GM21515 (cell line): ENCODE measurements at regions not wholly inside any gene's neighbourhood (a gene's known extent, or its start where the extent isn't known, plus 50 kb on each side); places are given as distances from the start of the nearest gene placed in this dataset.

Experiments used
- ATAC-seq: cut with Tn5 transposase; IDR thresholded peaks from one replicate; pipeline ENCODE4 v1.9.1; 2021; ENCODE audit not compliant: unreplicated experiment

DNA sequence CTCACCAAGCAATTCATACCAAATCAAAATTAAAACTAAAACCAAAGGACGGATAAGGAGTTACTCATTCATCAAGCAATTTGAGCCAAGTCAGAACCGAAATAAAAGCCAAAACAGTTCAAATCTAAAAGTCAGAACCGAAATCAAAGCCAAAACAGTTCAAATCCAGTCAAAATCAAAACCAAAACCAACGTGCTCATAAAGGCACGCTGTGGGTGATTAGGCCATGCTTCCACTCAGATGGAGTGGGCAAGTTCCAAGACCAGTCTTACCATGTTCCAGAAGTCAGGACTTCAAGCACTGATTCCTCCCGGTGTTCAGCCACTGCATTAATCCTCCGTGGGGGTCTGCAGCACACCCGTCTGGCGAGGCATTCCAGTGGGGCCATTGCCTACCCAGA lies 409.3 kb downstream of the TGFB2 start:
- no peak for ATAC-seq

DNA sequence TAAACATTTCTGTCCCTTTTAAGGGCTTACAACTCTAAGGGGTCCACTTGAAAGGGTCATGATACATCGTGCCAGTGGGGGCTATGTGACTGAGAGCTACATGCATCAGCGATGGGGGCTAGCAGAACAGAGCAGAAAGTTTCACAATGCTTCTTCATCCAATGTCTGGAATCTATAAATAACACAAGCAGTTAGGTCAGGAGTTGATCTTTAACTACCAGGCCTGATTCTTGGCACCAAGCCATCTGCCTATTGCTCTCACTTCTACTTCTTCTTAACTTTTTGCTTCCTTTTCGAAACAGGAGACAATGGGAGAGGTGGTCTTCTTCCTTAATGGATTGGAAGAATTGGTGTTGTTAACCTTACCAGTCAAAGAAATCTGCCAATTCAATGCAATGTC lies 410.0 kb downstream of the TGFB2 start:
- ATAC-seq: no peak

DNA sequence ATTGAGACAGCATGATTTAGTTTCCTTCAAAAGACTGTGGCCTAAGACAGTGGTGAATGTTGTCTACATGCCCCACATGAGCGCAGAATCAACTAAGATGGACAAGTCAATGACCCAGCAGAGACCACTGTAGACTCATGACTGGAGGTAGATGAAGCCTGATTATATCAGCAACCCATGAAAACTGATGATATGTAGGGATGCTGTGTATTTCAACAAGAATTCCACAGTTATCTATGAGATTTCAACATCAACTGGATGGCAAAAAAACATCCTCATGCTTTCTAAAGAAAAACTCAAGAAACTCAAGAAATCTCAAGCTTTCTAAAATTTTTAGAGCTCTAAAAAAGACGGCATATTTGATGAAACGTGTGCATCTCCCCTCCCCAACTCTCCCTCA lies 413.9 kb upstream of the LYPLAL1 start:
- ATAC-seq: no peak

DNA sequence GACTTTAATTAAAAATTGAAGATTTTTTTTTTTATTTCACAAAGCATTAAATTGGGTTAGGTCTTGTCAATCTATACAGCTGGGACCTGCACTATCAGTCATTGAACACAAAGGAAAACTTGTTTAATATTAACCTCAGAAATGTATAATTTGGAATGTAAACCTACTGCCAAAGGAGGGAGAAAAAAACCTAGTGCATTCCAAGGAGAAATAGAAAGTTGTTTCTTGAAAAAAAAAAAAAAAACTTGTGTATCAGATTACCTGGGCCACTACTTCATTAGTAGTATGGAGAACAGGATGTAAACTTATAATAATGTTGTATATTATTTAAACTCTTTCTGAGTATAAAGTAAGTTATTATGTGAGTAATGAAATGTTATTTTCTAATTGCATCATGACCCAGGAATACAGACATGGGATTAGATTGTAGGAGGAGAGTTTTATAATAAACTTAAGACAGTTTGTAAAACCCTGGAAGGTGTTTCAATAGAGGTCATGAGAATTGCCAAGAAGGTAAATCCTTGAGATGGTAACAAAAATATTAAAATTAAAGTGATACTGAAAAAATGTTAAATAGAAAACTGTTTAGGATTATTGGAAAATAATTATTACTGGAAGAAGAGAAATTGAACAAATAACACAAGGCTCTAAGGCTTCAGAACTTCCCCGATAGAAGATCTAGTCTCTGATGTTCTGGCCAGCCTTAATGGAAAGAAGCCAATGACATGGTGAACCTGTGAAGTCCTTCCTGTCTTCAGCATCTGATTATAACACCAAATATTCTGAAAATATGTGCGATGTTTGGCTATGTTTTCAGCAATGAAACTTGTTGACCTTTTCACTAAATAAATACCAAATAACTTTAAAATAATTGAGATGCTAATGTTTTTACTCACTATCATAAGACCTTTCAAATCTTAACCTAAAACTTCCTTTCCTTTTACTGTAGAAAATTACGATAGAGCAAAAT lies 412.8 kb upstream of the LYPLAL1 start:
- no peak for ATAC-seq

DNA sequence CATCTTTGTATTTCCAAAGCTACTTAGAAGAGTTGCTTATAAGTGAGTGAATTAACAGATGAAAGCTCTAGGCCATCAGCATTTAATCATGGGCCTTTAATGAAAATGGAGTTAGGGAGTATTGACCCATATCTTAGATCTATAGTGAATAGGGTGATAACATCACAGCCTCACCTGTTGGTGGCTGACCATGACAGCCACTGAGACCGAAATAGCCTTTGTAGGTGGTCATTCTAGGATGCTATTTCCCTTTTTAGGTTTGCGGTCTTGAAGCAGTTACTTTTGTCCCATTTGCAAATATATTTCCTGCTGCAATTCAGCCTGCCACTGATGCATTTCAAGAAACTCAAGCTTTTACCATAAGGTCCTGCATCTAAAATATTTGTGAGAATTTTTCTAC lies 410.1 kb upstream of the LYPLAL1 start:
- no peak for ATAC-seq

DNA sequence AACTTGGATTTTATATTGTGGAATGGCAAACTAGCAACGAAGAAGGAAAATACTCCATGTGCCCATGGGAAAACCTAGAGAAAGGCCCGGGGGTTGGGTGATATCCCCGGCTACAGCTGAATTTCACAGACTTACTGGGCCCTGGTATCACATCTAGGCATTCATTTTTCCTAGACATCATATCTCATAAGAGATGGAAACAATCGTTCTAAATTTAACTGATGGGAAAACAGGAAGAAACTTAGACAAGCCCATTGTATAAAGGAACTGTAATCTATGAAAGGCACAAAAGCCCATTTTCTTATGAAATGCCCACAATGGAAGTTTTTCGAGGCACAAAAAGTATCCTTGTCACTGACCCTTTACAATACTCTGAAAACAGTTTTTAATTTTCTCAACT lies 407.9 kb upstream of the LYPLAL1 start:
- ATAC-seq: no peak

DNA sequence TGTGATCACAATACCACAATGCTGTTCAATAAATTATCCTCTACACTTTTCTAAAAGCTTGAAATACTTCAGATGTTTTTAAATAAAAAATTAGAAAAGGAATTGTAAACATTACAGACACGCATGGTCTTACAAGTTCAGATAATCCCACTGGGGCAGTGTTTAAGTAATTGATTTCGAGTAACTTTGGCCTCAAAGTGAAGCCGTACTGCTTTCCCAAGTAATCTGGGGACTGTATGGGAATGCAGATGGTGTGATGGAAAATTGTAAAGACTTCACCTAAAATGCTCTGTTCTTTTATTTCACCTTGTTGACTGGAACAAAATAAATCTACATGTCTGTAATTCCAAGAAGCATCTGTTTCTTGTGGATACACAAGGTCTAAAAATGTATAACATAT lies 401.7 kb upstream of the LYPLAL1 start:
- ATAC-seq: no peak

DNA sequence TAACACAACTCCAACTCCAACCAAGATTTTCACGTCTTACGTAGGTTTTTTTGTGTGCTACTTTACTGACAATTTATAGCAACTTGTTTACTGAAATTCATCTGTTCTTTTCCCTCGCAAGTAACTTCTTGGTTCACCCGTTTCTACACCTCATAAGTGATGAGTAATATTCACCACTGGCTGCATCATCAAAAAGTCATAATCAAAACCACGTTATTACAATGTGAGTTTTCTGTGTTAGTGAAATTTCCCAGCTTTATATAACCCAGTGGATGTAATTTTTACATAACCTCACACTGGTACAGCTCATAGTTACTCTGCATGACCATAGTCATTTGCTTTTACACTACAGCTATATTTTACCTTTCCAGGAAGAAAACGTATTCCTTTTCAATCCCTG lies 401.1 kb upstream of the LYPLAL1 start:
- ATAC-seq: no peak

DNA sequence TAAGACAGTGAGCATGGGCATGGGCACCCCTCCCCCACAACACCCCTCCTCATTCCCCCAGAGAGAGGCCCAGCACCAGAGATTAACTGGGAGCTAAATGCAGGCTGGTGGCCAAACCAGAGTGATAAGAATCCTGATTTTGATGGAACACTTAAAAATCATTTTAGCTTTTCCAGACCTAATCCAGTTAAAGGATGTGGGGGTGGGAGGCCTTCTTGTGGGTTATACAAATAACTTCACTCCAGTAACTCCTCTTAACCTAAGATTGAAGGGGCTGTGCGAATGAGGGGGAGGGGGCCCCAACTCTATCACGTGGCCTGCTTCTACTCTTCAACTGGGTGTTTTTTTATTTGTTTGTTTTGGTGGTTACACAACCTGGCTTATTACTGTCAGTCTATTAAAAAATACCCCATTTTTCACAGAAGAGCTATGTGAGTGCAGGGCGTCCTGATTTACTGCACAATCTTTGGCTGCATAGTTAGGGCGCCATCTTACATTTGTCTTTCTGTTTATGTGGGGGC lies 398.1 kb upstream of the LYPLAL1 start:
- no peak for ATAC-seq

DNA sequence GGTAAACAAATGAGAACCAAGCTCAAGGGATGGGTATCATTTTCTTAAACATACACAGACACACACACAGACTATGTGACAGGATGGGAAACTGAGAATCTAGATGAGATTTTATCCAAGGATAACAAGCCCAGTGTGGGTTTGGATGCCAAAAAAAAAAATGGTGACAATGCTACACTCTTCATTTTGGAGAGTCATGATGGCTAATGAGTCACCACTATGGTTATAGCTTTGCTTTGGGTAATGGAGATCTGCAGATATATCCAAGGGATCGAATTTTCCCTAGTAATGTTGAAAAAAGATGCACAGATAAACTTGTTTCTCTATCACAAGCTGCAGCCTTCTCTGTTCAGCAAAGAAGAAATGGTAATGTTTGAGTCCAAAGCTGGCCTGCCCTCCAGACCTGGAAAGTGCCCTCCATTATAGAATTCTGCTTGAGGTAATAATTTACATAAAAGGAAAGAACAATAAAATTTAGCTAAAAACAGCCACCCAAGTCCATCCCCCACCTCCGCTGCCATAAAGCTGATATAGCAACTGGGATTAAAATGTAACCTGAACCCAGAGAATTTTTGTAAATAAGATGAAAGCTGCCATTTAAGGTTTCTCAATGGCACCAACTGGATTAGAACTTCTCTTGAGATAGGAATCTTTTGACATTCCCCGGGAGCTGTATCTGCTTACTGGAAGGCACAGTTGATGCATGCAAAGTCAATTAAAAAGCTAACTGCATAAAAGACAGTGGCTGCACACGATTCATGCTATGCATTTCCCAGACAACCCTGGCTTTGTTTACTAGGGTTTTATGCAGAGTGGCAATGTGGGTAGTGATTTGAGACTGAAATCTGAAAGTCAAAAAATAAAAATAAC lies 395.2 kb upstream of the LYPLAL1 start:
- no peak for ATAC-seq

DNA sequence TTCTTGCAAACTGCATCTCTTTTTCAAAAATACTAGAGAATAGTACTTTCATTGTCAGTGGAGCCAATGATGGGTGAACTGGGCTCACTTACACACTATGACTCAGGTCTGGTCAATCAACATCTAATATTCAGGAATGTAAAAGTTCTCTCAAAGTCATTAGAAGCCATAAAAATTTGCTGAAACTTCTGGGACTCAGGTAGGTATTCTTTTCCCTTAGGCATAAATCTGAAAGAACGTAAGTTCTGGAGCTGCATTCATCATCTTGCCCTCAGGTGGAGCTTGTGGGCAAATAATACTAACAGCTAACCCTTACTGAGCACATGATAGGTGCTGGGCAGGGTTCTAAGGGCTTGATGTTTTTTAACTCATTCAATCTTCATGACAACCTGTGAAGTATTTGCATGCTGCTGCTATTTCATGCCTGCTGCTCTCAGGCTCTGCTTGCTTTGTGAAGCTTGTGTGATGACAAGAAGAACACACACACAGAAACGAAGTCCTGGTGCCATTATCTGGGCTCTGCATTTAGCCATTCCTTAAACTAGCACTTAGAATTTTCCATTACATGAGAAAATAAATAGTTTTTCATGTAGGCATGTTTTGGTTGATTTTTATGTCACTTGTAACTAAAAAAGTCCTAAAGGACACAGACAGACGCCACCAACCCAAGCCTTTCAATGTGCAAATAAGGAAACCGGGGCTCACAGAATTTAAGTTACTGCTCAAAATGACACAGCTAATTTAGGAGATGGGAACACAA lies 394.2 kb upstream of the LYPLAL1 start:
- ATAC-seq: no peak

DNA sequence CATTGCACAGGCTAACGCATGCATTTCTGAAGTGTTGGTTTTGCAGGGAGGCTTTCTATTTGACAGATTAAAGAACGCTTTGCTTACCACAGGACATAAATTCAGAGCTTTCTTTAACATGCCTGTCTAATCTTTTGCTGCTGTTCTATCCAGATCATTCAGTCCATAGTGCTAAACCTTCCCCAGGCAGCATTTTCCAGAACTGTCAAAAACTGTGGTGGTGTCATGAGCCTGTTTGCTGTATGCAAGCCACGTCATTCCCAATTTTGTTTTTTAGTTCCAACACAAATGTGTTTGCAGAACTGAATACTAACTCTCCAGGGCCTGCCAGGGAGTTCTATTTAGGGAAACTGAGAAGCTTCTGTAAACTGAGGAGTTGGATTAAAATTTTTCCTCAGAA lies 390.5 kb upstream of the LYPLAL1 start:
- ATAC-seq: no peak

DNA sequence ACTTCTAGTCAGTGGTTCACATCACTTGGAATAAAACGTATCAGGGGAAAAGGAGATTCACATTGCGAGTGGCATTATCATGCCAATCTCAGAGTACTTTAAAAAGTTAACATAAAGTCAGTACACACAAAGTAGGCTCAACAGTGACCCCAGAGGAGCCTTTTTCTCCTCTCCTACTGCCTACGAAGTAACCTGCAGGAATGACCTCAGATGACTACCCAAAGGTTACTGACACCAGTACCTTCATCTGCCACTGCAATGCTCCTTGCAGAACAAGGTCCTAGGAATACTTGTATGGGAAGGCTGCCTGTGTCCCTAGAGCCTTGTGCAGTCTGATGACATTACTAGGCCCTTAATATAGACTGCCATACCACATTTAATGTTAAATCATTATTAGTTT lies 389.8 kb upstream of the LYPLAL1 start:
- ATAC-seq: no peak

DNA sequence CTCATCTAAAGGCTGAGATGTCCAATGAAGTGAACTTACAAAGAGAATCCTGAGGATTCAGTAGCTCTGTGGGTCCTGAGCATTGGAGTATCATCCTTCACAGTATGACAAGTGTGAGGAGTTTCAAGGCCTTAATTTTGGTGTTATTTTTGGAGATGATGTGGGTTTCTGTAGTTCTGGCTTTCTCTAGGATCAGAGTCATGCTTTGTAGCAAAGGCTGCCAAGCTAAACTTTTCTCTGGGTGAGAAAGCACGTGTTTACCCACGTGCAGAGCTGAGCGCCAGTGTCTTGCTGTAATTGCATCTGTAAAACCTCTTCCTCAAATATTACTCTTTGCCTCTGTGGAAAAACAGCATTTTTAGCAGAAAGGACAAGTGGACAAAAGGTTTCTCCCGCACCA lies 387.8 kb upstream of the LYPLAL1 start:
- ATAC-seq: no peak

DNA sequence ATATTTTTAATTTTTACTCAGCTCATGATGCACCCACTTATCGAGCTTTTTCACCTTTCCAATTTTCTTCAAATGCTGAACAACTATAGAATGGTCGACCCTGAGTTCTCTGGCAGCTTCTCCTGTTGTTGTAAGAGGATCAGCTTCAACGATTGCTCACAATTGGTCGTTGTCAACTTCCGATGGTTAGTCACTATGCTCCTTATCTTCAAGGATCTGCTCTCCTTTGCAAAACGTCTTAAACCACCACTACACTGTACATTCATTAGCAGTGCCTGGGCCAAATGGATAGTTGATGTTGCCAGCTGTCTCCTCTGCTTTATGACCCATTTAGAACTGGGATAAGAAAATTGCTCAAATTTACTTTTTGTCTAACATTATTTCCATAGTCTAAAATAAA lies 385.9 kb upstream of the LYPLAL1 start:
- no peak for ATAC-seq

DNA sequence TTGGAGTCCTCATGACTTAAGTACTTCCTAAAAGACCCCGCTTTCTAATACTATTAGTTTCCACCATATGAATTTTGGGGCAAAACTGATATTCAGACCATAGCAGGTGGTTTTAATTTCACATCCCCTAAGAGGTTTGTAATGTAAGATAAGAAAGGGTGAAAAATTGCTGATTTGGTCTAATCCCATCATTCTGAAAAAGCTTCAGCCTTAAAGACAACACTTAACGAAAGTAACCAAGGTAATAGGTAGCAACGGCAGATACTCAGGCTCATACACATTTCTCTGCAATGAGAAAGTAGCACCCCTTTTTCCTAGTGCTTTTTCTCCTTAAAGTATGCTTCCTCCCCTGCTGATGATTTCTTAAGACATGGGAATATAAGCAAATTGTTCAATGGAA lies 376.9 kb upstream of the LYPLAL1 start:
- ATAC-seq: no peak

DNA sequence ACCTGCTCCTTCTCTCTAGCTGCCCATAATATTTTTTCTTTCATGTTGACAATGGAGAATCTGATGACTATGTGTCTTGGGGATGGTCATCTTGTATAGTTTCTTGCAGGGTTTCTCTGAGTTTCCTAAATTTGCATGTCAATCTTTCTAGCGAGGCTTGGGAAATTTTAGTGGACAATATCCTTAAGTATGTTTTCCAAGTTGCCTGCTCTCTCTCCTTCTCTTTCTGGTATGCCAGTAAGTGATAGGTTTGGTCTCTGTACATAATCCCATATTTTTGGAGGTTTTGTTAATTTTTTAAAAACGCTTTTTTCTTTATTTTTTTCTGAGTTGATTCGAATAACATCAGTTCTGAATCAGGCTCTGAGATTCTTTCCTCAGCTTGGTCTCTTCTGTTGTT lies 370.9 kb upstream of the LYPLAL1 start:
- ATAC-seq: no peak

DNA sequence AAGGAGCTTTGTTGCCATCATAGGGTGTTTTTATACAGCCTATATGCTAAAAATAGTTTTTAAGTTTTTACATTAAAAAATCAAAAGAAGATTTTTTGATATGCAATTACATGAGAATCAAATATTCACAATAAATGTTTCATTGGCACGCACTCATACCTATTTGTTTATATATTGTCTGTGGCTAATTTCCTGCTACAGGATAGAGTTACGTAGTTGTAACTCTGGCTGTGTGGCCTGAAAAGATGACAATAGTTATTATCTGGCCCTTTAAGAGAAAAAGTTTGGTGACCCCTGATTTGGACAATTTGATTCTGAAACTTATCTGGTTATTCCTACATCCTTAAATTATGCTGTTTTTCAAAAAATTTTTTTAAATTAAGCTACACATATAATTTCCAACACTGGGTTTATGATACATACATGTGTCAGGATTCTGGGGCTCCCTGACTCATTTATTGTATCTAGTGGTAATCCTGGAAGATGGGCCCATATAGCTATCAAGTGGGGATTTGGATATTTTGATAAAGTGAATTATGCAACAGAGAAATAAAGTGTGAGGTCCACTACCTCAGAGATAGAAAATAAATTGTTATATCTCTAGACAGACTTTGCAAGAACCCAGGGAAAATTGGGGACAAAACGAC lies 370.2 kb upstream of the LYPLAL1 start:
- ATAC-seq: no peak

DNA sequence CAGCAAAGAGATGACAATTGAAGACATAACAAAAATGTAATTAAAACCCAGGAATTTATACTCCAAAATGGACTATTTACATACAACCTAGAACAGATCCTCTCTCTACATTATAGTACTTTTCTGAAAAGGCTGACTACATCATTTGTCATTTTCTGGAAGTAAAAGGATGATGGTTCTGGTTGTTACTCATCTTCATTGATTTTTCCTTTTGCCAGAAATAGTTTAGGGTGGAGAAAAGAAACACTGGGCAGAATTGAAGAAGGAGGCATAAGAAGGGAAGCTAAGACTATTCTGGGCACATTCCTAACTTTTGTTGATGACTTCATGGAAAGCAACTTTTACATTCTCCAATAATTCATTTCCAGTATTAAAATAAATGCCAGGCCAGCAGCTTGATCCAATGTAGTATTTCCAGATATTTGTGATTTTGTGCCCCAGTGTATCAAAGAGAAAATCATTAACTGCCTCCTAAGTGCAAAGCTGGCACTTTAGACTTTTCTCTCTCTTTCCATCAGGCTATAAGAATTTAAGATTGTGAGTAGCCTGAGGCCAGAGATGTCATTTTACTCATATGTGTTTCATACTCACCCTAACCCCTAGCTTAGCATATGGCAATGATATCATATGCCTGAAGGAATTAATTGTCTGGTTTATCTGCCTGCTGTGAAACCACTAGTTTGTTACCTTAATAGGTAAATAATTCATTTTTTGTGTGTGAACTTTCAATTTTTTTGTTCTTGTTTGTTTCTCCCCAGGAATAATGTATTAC lies 369.5 kb upstream of the LYPLAL1 start:
- ATAC-seq: no peak

DNA sequence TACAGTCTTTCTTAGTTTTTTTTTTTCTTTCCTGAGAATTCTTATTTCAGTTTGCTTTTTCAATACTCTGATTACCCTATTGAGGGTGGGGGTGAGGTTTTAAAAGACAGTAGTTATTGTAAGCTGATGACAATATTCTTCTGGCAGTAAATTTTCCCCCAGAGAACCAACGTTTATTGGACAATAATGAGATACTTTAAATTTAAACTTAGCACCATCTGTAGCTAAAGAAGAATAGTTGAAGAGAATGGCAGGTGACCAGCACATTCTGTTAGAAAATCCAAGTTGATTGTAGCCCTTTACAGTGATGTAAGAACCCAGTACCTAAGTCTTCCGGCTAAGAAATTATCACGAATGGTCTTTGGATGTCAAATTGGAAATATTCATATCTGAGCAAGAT lies 364.6 kb upstream of the LYPLAL1 start:
- ATAC-seq: no peak
